ENCODE measurements at regions not wholly inside any gene's neighbourhood (a gene's known extent, or its start where the extent isn't known, plus 50 kb on each side); places are given as distances from the start of the nearest gene placed in this dataset.

- DNase-seq (ENCODE audit: low read depth in 2 of 2): no peak
Measured at GRCh38 chr2:8307606-8308180, 374.2 kb upstream of the ID2 start.

GRCh38 chr2:8309131-8309530 is 372.7 kb upstream of the ID2 start:
- DNase-seq (ENCODE audit: low read depth in 2 of 2): no peak

- DNase-seq (ENCODE audit: low read depth in 2 of 2): peak; percentile 23 to 48
Measured at GRCh38 chr2:8310557-8311455, 371.1 kb upstream of the ID2 start.

- no peak for DNase-seq (ENCODE audit: low read depth in 2 of 2)
Measured at GRCh38 chr2:8312221-8312620, 369.6 kb upstream of the ID2 start.

GRCh38 chr2:8312861-8313830 is 368.7 kb upstream of the ID2 start:
- no peak for DNase-seq (ENCODE audit: low read depth in 2 of 2)

GRCh38 chr2:8314063-8314462 is 367.8 kb upstream of the ID2 start:
- no peak for DNase-seq (ENCODE audit: low read depth in 2 of 2)

- no peak for DNase-seq (ENCODE audit: low read depth in 2 of 2)
Measured at GRCh38 chr2:8315531-8316165, 366.2 kb upstream of the ID2 start.

- no peak for DNase-seq (ENCODE audit: low read depth in 2 of 2)
Measured at GRCh38 chr2:8316356-8316755, 365.5 kb upstream of the ID2 start.

- no peak for DNase-seq (ENCODE audit: low read depth in 2 of 2)
Measured at GRCh38 chr2:8317418-8317817, 364.4 kb upstream of the ID2 start.

- DNase-seq (ENCODE audit: low read depth in 2 of 2): no peak
Measured at GRCh38 chr2:8319219-8319618, 362.6 kb upstream of the ID2 start.

GRCh38 chr2:8320311-8321066 is 361.4 kb upstream of the ID2 start:
- DNase-seq (ENCODE audit: low read depth in 2 of 2): no peak

- DNase-seq (ENCODE audit: low read depth in 2 of 2): no peak
Measured at GRCh38 chr2:8322634-8323033, 359.2 kb upstream of the ID2 start.

GRCh38 chr2:8324164-8324856 is 357.5 kb upstream of the ID2 start:
- no peak for DNase-seq (ENCODE audit: low read depth in 2 of 2)

- no peak for DNase-seq (ENCODE audit: low read depth in 2 of 2)
Measured at GRCh38 chr2:8324901-8325300, 357.0 kb upstream of the ID2 start.

GRCh38 chr2:8327371-8328100 is 354.3 kb upstream of the ID2 start:
- no peak for DNase-seq (ENCODE audit: low read depth in 2 of 2)

GRCh38 chr2:8328217-8328616 is 353.6 kb upstream of the ID2 start:
- no peak for DNase-seq (ENCODE audit: low read depth in 2 of 2)

GRCh38 chr2:8329660-8330622 is 351.9 kb upstream of the ID2 start:
- no peak for DNase-seq (ENCODE audit: low read depth in 2 of 2)

GRCh38 chr2:8331068-8331467 is 350.8 kb upstream of the ID2 start:
- no peak for DNase-seq (ENCODE audit: low read depth in 2 of 2)

- DNase-seq (ENCODE audit: low read depth in 2 of 2): no peak
Measured at GRCh38 chr2:8332646-8333045, 349.2 kb upstream of the ID2 start.
